Panc1 (cell line): ENCODE measurements at regions not wholly inside any gene's neighbourhood (a gene's known extent, or its start where the extent isn't known, plus 50 kb on each side); places are given as distances from the start of the nearest gene placed in this dataset.

Experiments
- ATAC-seq: fragments of 200-7000 bp; cut with Tn5 transposase; 2 replicates; pipeline ENCODE4 v1.9.1; 2020; ENCODE audit warnings: mild to moderate bottlenecking, moderate library complexity
- BruUV-seq: library from RNA; stranded (reverse); fragments of 400-500 nt; replicated peaks from 2 replicates; lab custom pipeline; 2021; lab: Mats Ljungman, UMichigan
- CTCF ChIA-PET: fragments of 300-600 bp; sonication (Branson Sonifier 250); formaldehyde crosslinking; loops from one replicate; lab custom pipeline; 2022; ENCODE audit warnings: antibody characterized with exemption; lab: Charles Lee
- POLR2A ChIA-PET: fragments of 300-600 bp; sonication (Branson Sonifier 250); formaldehyde crosslinking; loops from one replicate; lab custom pipeline; 2022; ENCODE audit warnings: antibody characterized with exemption; lab: Charles Lee
- DNase-seq: peaks from one replicate; pipeline ENCODE4 v3.0.0-alpha.2; 2010; ENCODE audit warnings: low read depth, low spot score
- H3K27ac ChIP-seq: 2 replicates; pipeline ENCODE4 v1.5.1; 2011; ENCODE audit warnings: mild to moderate bottlenecking, low read length, inconsistent platforms
- H3K27me3 ChIP-seq: fragments of 200-500 bp; sonication (Bioruptor generic); 2 replicates; pipeline ENCODE4 v1.6.0; 2014; ENCODE audit warnings: low read length, inconsistent platforms; ENCODE audit not compliant: control insufficient read depth, insufficient read depth
- H3K36me3 ChIP-seq: fragments of 200-500 bp; sonication (Bioruptor generic); 2 replicates; pipeline ENCODE4 v1.5.1; 2014; ENCODE audit warnings: inconsistent platforms, mild to moderate bottlenecking, low read length, moderate library complexity; ENCODE audit not compliant: control insufficient read depth, insufficient read depth
- H3K4me1 ChIP-seq: 2 replicates; pipeline ENCODE4 v1.5.1; 2011; ENCODE audit warnings: inconsistent platforms, mild to moderate bottlenecking, low read length, moderate library complexity; ENCODE audit not compliant: control insufficient read depth, insufficient read depth
- H3K4me3 ChIP-seq, 2 experiments: 2 replicates each; pipeline ENCODE4 v1.5.1; 2011 to 2012; ENCODE audit warnings: low read depth in 2 of 2, low read length in 2 of 2, mild to moderate bottlenecking in 2 of 2, inconsistent platforms in 1 of 2, moderate library complexity in 1 of 2
- H3K9me3 ChIP-seq: fragments of 200-500 bp; sonication (Bioruptor generic); 2 replicates; pipeline ENCODE4 v1.5.1; 2014; ENCODE audit warnings: low read depth, mild to moderate bottlenecking, inconsistent platforms, low read length, moderate library complexity; ENCODE audit not compliant: control insufficient read depth, insufficient read depth
- POLR2AphosphoS5 ChIP-seq: IDR thresholded peaks from 2 replicates; pipeline ENCODE4 v1.6.1; 2012; ENCODE audit warnings: mild to moderate bottlenecking, low read depth, low read length, moderate library complexity
- REST ChIP-seq, 2 experiments: IDR thresholded peaks; 2 replicates each; pipeline ENCODE4 v1.6.1; 2011 to 2012; ENCODE audit warnings: low read depth in 2 of 2, control low read depth in 1 of 2, low read length in 1 of 2, mild to moderate bottlenecking in 1 of 2, moderate library complexity in 1 of 2; ENCODE audit not compliant: insufficient read depth in 1 of 2
- SIN3A ChIP-seq: IDR thresholded peaks from 2 replicates; pipeline ENCODE4 v1.6.1; 2012; ENCODE audit warnings: low read depth, mild to moderate bottlenecking, low read length, moderate library complexity, borderline replicate concordance; ENCODE audit not compliant: insufficient read depth
- TCF7L2 ChIP-seq: IDR thresholded peaks from 2 replicates; pipeline ENCODE4 v1.6.1; 2011; ENCODE audit warnings: mild to moderate bottlenecking, low read depth, low read length, inconsistent platforms
- in situ Hi-C: cut with HindIII; loops from 2 replicates; pipeline ENCODE4 v1.10.0; 2016; ENCODE audit warnings: low sequenced_read_pairs, low pct_unique_long_range_greater_than_20kb
- intact Hi-C: fragments of 100-400 bp; cut with micrococcal nuclease; formaldehyde crosslinking; loops from one replicate; pipeline ENCODE4 v1.10.0; 2022; ENCODE audit not compliant: unreplicated experiment
- TF ChIP-seq, protein P1 (sequence below): fragments of 450-650 bp; IDR thresholded peaks from 2 replicates; pipeline ENCODE4 v1.5.1; 2017; ENCODE audit warnings: mild to moderate bottlenecking

GRCh38 chr16:11402745-11403533 is 57.7 kb downstream of the RMI2 start:
- no peak for DNase-seq
- TF ChIP-seq POLR2AphosphoS5 (no peak), REST (IDR thresholded peaks at IDR 0.05; ENCODE audit: insufficient read depth in 1 of 2, low read depth in 2 of 2, low read length in 1 of 2) (no peak), TCF7L2 (no peak), SIN3A (no peak)
- TF ChIP-seq, protein P1, sequence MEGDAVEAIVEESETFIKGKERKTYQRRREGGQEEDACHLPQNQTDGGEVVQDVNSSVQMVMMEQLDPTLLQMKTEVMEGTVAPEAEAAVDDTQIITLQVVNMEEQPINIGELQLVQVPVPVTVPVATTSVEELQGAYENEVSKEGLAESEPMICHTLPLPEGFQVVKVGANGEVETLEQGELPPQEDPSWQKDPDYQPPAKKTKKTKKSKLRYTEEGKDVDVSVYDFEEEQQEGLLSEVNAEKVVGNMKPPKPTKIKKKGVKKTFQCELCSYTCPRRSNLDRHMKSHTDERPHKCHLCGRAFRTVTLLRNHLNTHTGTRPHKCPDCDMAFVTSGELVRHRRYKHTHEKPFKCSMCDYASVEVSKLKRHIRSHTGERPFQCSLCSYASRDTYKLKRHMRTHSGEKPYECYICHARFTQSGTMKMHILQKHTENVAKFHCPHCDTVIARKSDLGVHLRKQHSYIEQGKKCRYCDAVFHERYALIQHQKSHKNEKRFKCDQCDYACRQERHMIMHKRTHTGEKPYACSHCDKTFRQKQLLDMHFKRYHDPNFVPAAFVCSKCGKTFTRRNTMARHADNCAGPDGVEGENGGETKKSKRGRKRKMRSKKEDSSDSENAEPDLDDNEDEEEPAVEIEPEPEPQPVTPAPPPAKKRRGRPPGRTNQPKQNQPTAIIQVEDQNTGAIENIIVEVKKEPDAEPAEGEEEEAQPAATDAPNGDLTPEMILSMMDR, result no peak
- POLR2A ChIA-PET, result no interaction called here
- H3K27ac ChIP-seq, result no peak overlapping the region
- H3K36me3 ChIP-seq, result no peaks in the 10 kb centered on the region
- H3K4me1 ChIP-seq, result no peaks in the 10 kb centered on the region
- H3K9me3 ChIP-seq, result no peaks in the 10 kb centered on the region
- H3K27me3 ChIP-seq, result no peaks in the 10 kb centered on the region
- CTCF ChIA-PET, result interaction anchor here (0.6 kb wide), 1 partner anchor 240 kb away, joined by 3 read pairs; no protein-coding TSS in a partner anchor
- no peak overlapping the region for H3K4me3 ChIP-seq
- ATAC-seq, result no peak
- BruUV-seq, result no TSS peak
- intact Hi-C loops, result no loop called here
- in situ Hi-C loops, result no loop called here

- H3K27me3 ChIP-seq, result no peaks in the 10 kb centered on the region
- no peak for ATAC-seq
- H3K9me3 ChIP-seq, result no peaks in the 10 kb centered on the region
- ChIA-PET POLR2A (no interaction called here), CTCF (no interaction called here)
- no peak for TF ChIP-seq TCF7L2
- no peaks in the 10 kb centered on the region for H3K36me3 ChIP-seq
- no peak overlapping the region for H3K4me3 ChIP-seq
- no peak for DNase-seq
- no TSS peak for BruUV-seq
- intact Hi-C loops, result no loop called here
- in situ Hi-C loops, result no loop called here
- no peaks in the 10 kb centered on the region for H3K4me1 ChIP-seq
- H3K27ac ChIP-seq, result no peak overlapping the region
These were observed 58.2 kb downstream of the RMI2 start for GRCh38 chr16:11403534-11403795.

- H3K27ac ChIP-seq, result no peak overlapping the region
- H3K36me3 ChIP-seq, result no peaks in the 10 kb centered on the region
- POLR2A ChIA-PET, result no interaction called here
- H3K4me3 ChIP-seq, result no peak overlapping the region
- CTCF ChIA-PET, result no interaction called here
- H3K4me1 ChIP-seq, result no peaks in the 10 kb centered on the region
- no peaks in the 10 kb centered on the region for H3K9me3 ChIP-seq
- in situ Hi-C loops (no loop called here), intact Hi-C loops (no loop called here)
- ATAC-seq, result no peak
- TF ChIP-seq, protein P1, result no peak
- no peak for TF ChIP-seq SIN3A
- TF ChIP-seq REST (IDR thresholded peaks at IDR 0.05; ENCODE audit: insufficient read depth in 1 of 2, low read depth in 2 of 2, low read length in 1 of 2), result no peak
- TF ChIP-seq TCF7L2, result no peak
- no peak for TF ChIP-seq POLR2AphosphoS5
- DNase-seq, result no peak
- no TSS peak for BruUV-seq
- no peaks in the 10 kb centered on the region for H3K27me3 ChIP-seq
These were observed 58.7 kb downstream of the RMI2 start for GRCh38 chr16:11403920-11404319.
